ENCODE measurements at regions not wholly inside any gene's neighbourhood (a gene's known extent, or its start where the extent isn't known, plus 50 kb on each side); places are given as distances from the start of the nearest gene placed in this dataset.

- TF ChIP-seq CTCF (IDR thresholded peaks at IDR 0.05), result no peak
- no peak for TF ChIP-seq POLR2A (IDR thresholded peaks at IDR 0.05)
- no peak for TF ChIP-seq POLR2AphosphoS5 (IDR thresholded peaks at IDR 0.05)
These were observed 229.9 kb downstream of the ABCC12 start for GRCh38 chr16:47925811-47926460.
